GM12891 (cell line): ENCODE measurements at regions not wholly inside any gene's neighbourhood (a gene's known extent, or its start where the extent isn't known, plus 50 kb on each side); places are given as distances from the start of the nearest gene placed in this dataset.

Experiments used
- DNase-seq: peaks from one replicate; pipeline ENCODE4 v3.0.0; 2011; ENCODE audit warnings: low spot score; ENCODE audit not compliant: insufficient read length
- FAIRE-seq: peaks from 2 replicates; lab custom pipeline; 2011; peaks lifted over from hg19 to GRCh38; lab: Jason Lieb, UNC
- PAX5 ChIP-seq: IDR thresholded peaks from 2 replicates; pipeline ENCODE4 v1.6.1; 2011; ENCODE audit warnings: low read length, moderate library complexity, mild to moderate bottlenecking; ENCODE audit not compliant: insufficient read depth, severe bottlenecking
- POLR2A ChIP-seq: IDR thresholded peaks from 2 replicates; pipeline ENCODE4 v1.6.1; 2011; ENCODE audit warnings: low read depth, low read length, control low read depth
- POLR2AphosphoS5 ChIP-seq: IDR thresholded peaks from 2 replicates; pipeline ENCODE4 v1.6.1; 2011; ENCODE audit warnings: low read depth, low read length, control low read depth
- POU2F2 ChIP-seq: IDR thresholded peaks from 2 replicates; pipeline ENCODE4 v1.6.1; 2011; ENCODE audit warnings: low read depth, mild to moderate bottlenecking, control low read depth, low read length, moderate library complexity
- SPI1 ChIP-seq: IDR thresholded peaks from 2 replicates; pipeline ENCODE4 v1.6.1; 2011; ENCODE audit warnings: low read depth, low read length, control low read depth
- TAF1 ChIP-seq: IDR thresholded peaks from 2 replicates; pipeline ENCODE4 v1.6.1; 2011; ENCODE audit warnings: low read depth, low read length, control low read depth

GRCh38 chr5:108606185-108606584, 141.5 kb upstream of the FER start:
- FAIRE-seq = no peak
- no peak for TF ChIP-seq POLR2AphosphoS5
- TF ChIP-seq TAF1 = no peak
- no peak for TF ChIP-seq SPI1
- TF ChIP-seq POLR2A = no peak
- no peak for TF ChIP-seq POU2F2
- TF ChIP-seq PAX5 = no peak
- DNase-seq = no peak

- no peak for DNase-seq
- FAIRE-seq = no peak
- no peak for TF ChIP-seq SPI1
- TF ChIP-seq POLR2AphosphoS5 = no peak
- TF ChIP-seq TAF1 = no peak
- TF ChIP-seq POLR2A = no peak
- TF ChIP-seq POU2F2 = no peak
- no peak for TF ChIP-seq PAX5
Measured at GRCh38 chr5:108602830-108603229, 144.9 kb upstream of the FER start.

DNA sequence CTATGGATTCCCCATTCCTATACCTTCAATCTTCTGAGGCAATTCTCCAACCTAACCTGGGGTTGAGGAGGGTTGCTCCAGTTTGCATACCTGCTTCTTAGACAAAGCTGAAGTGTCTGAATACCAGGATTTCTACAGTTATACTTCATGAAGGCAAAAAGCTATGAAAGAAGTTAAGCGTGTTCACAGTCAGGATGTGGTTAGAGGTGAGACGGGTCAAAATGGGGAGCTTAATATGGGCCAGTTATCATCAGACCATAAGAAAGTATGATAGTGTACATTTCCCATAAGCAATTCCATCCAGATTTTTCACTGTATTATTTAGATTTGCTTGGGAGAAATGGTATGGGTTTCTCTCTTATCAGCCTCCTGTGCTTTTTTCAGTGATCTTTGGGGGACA, 156.9 kb upstream of the FER start:
- TF ChIP-seq POU2F2 (no peak), SPI1 (no peak), PAX5 (no peak), POLR2A (no peak), TAF1 (no peak), POLR2AphosphoS5 (no peak)
- no peak for DNase-seq
- FAIRE-seq = no peak

GRCh38 chr5:108588323-108588722, 159.4 kb upstream of the FER start:
- FAIRE-seq = no peak
- DNase-seq = no peak
- TF ChIP-seq TAF1 (no peak), SPI1 (no peak), POU2F2 (no peak), POLR2A (no peak), PAX5 (no peak), POLR2AphosphoS5 (no peak)

- TF ChIP-seq SPI1 = no peak
- no peak for TF ChIP-seq PAX5
- no peak for TF ChIP-seq POLR2A
- no peak for TF ChIP-seq POLR2AphosphoS5
- no peak for TF ChIP-seq TAF1
- TF ChIP-seq POU2F2 = no peak
- DNase-seq (no peak), FAIRE-seq (no peak)
Measured at GRCh38 chr5:108587821-108588220, 159.9 kb upstream of the FER start.

- FAIRE-seq (no peak), DNase-seq (no peak)
- TF ChIP-seq SPI1 = no peak
- TF ChIP-seq TAF1 = no peak
- no peak for TF ChIP-seq POLR2AphosphoS5
- TF ChIP-seq POLR2A = no peak
- TF ChIP-seq POU2F2 = no peak
- TF ChIP-seq PAX5 = no peak
Measured at GRCh38 chr5:108581026-108581425, 166.7 kb upstream of the FER start.

- no peak for DNase-seq
- no peak for TF ChIP-seq PAX5
- FAIRE-seq = no peak
Measured at GRCh38 chr5:108579236-108579635, 168.5 kb upstream of the FER start.

DNA sequence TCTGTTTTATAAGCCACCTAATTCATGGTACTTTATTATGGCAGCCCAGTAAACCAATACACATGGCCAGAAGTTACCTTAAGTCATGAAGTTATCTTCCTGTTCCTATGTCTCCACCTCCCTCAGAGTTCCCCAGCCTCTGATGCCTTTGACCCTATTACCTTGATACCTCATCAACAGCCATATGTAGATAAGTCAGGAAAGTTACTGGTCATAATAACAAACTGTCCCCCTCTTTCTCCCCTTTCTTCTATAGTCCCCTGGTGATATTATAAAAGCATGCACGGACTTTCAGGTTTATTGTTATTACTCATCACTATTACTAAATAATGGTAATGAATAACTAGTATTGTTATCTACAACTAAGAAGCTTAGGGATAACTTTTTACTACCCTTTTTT, 168.9 kb upstream of the FER start:
- FAIRE-seq (no peak), DNase-seq (no peak)
- TF ChIP-seq PAX5 (no peak), POU2F2 (no peak), TAF1 (no peak), POLR2A (no peak), SPI1 (no peak), POLR2AphosphoS5 (no peak)

- FAIRE-seq (no peak), DNase-seq (no peak)
- no peak for TF ChIP-seq TAF1
- no peak for TF ChIP-seq POLR2AphosphoS5
Measured at GRCh38 chr5:108567429-108567828, 180.3 kb upstream of the FER start.

DNA sequence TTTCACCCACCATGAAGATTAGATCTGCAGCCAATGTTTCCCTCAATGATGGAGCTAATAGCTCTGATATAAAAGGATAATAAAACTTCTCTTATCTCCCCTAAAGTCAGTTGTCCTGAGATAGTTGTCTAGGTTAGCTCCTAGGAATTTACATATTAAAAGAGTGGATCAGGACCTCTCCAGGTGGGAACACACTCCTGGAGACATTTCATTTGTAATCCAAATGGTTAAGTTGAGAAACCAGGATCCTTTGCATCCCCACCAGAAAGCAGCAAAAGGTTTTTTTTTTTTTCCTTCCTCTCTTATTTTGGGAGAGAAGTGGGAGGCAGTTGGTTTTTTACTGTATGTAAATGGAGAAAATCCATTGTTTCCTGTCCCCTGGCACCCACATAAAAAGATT, 182.5 kb upstream of the FBXL17 start:
- no peak for TF ChIP-seq POLR2A
- TF ChIP-seq SPI1 = no peak
- TF ChIP-seq TAF1 = no peak
- no peak for TF ChIP-seq PAX5
- no peak for TF ChIP-seq POLR2AphosphoS5
- no peak for TF ChIP-seq POU2F2
- DNase-seq = no peak
- FAIRE-seq = no peak
